ENCODE measurements at regions not wholly inside any gene's neighbourhood (a gene's known extent, or its start where the extent isn't known, plus 50 kb on each side); places are given as distances from the start of the nearest gene placed in this dataset.
"Not testable (repeated sequence)": the region's sequence is repeated elsewhere in the genome, so short reads cannot be mapped to it uniquely, and the experiment has no call there.

DNA sequence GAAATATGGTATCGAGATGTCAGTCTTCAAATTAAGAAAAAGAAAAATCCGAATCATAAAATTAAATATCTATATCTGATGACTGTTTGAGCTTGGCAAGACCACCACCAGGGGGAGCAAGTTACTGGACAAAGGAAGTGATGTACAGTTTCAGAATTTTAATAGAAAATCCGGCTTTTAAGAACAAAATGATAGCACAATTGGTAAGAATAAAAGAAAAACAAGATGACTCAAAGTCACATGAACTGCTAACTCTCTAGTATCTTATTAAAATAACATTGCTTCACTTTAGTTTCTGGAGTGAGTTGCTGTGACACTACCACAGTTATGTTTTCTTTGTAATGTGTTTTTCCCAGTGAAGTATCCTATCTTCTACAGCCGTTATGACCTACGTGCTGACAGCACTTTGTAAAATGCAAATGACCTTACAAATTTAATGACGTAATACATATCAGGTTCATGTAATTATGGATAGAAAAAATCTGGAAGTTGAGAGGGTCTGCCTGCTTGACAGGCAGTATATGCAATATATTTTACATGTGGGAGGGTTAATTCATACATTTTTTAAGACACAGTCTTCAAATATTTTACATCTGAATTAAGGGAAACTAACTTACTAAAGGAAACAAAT, 405.3 kb upstream of the HS3ST5 start:
- peak; percentile 62 for DNase-seq

DNA sequence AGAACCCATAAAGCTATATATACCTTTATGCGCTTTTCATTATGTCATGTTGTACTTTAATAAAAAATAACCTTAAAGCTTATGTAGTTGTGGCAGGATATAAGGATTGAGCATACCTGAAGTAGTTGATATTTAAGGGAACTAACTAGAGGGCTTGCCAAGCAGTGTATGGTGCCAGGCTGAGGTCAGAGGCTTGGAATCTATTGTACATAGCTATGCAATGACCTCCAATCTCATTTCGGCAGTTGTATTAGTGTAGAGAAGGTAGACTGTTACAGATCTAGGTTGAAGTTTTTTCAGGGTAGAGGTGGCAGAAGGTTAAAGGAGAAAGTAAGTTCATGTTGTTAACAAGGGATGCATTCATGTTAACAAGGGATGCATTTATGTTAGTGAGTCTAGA, 397.7 kb upstream of the HS3ST5 start:
- peak; percentile 4 for DNase-seq

DNA sequence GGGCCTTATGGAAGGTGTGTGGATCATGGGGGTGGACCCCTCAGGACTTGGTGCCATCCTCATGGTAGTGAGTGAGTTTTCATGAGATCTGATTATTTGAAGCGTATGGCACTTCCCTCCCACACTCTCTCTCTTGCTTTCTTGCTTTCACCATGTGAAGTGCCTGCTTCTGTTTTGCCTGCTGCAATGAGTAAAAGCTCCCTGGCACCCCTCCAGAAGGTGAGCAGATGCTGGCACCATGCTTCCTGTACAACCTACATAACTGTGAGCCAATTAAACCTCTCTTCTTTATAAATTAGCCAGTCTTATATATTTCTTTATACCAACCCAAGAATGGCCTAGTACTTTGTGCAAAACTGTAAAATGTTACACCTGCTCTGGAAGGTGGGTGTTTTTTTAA, 396.8 kb upstream of the HS3ST5 start:
- DNase-seq: no peak

- DNase-seq: peak; percentile 56
Observed at GRCh38 chr6:114735025-114735735, 392.4 kb upstream of the HS3ST5 start.

GRCh38 chr6:114733596-114733995, 390.8 kb upstream of the HS3ST5 start:
- no peak for DNase-seq

- no peak for DNase-seq
Observed at GRCh38 chr6:114718716-114719270, 376.0 kb upstream of the HS3ST5 start.

GRCh38 chr6:114718186-114718585, 375.4 kb upstream of the HS3ST5 start:
- DNase-seq: no peak

DNA sequence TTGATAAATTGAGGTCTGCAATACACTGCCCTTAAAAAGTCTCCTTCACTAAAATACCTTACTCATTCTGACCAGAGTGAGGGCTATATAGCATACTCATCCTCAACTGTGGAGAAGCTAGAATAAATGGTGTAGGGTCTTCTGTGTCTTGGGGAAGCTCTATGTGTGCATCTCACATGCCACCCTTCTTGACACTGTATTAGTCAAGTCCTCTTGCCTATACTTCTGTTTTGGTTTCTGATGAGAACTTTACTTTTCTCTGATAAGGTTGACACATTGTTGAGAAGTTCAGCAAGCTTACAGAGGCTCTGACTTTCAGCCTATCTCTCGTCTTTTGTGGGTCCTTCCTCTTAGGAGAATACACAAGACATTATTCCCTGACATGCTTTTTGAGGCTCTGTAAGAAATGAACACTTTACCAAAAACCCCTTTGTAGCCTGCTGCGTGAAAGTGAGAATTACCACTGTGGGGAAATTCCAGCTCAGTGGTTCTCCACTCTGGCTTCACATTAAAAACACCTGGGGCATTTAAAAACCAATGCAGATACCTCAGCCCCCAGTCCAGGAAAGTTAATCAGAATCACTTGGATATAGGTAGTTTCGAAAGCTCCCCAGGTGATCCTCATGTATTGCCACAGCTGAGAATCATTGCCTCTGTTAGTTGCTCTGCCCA, 372.1 kb upstream of the HS3ST5 start:
- DNase-seq: no peak

GRCh38 chr6:114713690-114714089, 370.9 kb upstream of the HS3ST5 start:
- DNase-seq: no peak

GRCh38 chr6:114712129-114712662, 369.4 kb upstream of the HS3ST5 start:
- DNase-seq: no peak

- DNase-seq: no peak
Observed at GRCh38 chr6:114707081-114707620, 364.3 kb upstream of the HS3ST5 start.

- DNase-seq: no peak
Observed at GRCh38 chr6:114690625-114691024, 347.8 kb upstream of the HS3ST5 start.

- DNase-seq: no peak
Observed at GRCh38 chr6:114659513-114659912, 316.7 kb upstream of the HS3ST5 start.

GRCh38 chr6:114651611-114652010, 308.8 kb upstream of the HS3ST5 start:
- DNase-seq: no peak

- DNase-seq: peak; percentile 5
Observed at GRCh38 chr6:114650891-114651290, 308.1 kb upstream of the HS3ST5 start.

DNA sequence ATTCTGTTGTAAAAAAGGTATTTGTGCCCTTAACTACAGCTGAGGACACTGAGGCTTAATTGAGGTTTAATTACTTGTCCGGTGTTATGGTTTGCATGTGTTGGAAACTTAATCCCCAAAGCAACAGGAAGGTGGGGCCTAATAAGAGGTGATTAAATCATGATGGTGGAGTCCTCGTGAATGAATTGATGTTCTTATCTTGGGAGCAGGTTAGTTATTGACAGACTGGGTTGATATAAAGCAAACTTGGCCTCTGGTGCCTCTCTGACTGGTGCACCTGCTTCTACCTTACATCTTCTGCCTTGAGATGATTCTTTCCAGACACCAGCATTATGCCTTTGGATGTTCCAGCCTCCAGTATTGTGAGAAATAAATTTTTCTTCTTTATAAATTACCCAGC, 306.5 kb upstream of the HS3ST5 start:
- DNase-seq: no peak

DNA sequence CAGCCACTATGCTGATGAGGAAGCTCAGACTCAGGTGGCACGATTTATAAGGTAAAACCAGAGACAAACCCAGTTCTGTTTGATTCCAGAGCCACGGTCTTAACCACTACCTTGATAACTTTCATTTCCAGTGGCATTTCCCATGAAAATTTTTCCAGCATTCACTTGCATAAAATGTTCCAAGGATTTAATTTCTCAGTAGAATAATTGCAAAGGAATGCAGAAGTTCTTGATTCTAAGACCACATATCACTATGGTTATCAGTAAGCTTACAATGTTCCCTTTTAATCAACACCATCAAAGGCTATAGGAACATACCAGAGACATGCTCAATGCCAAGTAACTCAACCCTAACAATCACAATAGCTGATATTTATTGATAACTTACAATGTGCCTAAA, 306.0 kb upstream of the HS3ST5 start:
- no peak for DNase-seq

DNA sequence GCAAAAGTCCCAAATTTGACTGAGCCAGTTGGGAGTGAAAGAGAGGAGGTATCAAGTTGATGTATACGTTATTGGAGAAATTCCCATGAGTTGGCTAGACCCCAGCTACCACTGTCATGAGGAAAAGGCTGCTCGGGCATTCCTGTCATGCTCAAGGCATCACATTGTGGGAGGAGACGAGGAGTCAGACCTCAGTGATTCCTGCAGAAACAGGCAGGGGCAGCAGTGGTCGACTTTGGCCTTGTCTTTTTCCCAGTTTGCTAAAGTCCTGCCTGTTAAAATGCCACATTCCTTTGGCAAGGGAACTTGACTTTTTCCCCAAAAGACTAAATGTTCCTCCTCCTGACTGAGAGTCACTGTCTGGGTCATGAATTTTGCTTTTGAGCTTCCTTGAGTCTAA, 295.5 kb upstream of the HS3ST5 start:
- DNase-seq: peak; percentile 20

DNA sequence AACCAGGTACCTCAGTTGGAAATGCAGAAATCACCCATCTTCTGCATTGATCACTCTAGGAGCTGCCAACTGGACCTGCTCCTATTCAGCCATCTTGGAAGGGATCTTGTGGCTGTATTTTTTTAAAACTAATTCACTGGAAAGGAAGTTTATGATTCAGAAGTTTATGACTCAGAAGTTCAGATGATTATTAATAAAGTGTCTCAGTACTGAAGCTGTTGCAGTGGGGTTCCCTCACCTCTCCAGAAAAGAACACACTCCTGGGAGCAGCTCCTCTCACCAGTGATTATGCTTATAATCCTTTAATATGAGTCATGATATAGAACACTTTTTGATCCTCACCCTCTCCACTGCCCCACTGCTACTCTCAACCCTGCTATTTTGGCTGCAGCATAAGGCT, 291.2 kb upstream of the HS3ST5 start:
- peak; percentile 31 for DNase-seq

- DNase-seq: not testable (repeated sequence)
Observed at GRCh38 chr6:114626226-114626625, 283.4 kb upstream of the HS3ST5 start.

DNA sequence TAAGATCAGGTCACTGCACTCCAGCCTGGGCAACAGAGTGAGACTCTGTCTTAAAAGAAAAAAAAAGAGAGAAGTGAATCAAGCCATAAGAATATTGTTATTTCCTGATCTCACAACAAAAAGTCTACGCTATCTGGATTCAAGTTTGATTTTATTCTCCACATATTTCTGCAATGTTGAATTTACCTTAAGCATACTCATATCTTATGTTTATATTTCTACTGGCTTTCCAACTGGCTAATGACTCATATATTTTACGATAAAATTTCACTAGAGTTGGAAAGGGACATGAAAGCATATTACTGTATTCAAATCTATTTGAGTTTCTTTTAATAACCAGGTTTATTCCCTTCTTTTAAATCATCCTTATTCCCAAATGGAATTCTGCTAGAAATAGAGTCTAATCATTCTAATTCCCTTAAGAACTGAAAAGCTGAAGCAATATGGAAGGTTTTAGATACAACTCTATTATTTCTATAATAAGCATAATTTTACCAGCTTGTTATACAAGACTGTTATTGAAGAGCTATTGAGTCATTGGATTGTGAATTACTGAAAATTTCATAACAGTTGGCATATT, 276.9 kb upstream of the HS3ST5 start:
- peak; percentile 9 for DNase-seq

GRCh38 chr6:114611696-114612095, 268.9 kb upstream of the HS3ST5 start:
- no peak for DNase-seq

DNA sequence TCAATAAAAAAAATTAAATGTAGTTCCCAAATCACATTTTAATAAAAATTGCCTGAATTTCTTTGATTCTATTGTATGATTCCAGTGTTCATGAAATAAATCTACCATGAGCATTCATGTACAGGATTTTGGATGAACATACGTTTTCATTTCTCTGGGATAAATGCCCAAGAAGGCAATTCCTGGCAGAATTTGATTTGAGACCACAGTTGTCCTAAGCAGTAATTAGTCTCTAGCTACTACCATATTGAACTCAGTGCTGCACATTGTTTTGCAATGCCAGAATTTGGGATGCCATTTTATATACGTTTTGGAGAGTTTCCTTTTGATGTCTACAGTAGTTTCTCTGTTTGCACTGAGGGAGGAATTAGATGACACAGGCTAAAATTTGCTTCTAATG, 265.3 kb upstream of the HS3ST5 start:
- DNase-seq: no peak

Data from fibroblast of upper back skin (primary cell).